Adipocyte (in vitro differentiated cells): ENCODE measurements at regions not wholly inside any gene's neighbourhood (a gene's known extent, or its start where the extent isn't known, plus 50 kb on each side); places are given as distances from the start of the nearest gene placed in this dataset.
A peak's percentile ranks its signal among the peaks of the same experiment; 100 is the strongest.

Experiments used
- DNase-seq: peaks from one replicate; pipeline ENCODE4 v3.0.0-alpha.2; 2015; ENCODE audit warnings: low read depth
- H3K27me3 ChIP-seq: replicated peaks from 2 replicates; pipeline ENCODE4 v1.7.0; 2013; ENCODE audit warnings: mild to moderate bottlenecking, low read length, moderate library complexity; ENCODE audit not compliant: control insufficient read depth, insufficient read depth
- H3K36me3 ChIP-seq: 2 replicates; pipeline ENCODE4 v1.7.0; 2013; ENCODE audit warnings: low read length, mild to moderate bottlenecking, moderate library complexity; ENCODE audit not compliant: control insufficient read depth, insufficient read depth, severe bottlenecking
- H3K4me1 ChIP-seq: 2 replicates; pipeline ENCODE4 v1.7.0; 2013; ENCODE audit warnings: mild to moderate bottlenecking, low read length, moderate library complexity; ENCODE audit not compliant: control insufficient read depth, insufficient read depth
- H3K4me3 ChIP-seq: 2 replicates; pipeline ENCODE4 v1.7.0; 2013; ENCODE audit warnings: mild to moderate bottlenecking, low read length, moderate library complexity
- H3K9ac ChIP-seq: 2 replicates; pipeline ENCODE4 v1.7.0; 2013; ENCODE audit warnings: mild to moderate bottlenecking, low read length, moderate library complexity
- H3K9me3 ChIP-seq: 2 replicates; pipeline ENCODE4 v1.7.0; 2013; ENCODE audit warnings: mild to moderate bottlenecking, low read length, moderate library complexity; ENCODE audit not compliant: control insufficient read depth

DNA sequence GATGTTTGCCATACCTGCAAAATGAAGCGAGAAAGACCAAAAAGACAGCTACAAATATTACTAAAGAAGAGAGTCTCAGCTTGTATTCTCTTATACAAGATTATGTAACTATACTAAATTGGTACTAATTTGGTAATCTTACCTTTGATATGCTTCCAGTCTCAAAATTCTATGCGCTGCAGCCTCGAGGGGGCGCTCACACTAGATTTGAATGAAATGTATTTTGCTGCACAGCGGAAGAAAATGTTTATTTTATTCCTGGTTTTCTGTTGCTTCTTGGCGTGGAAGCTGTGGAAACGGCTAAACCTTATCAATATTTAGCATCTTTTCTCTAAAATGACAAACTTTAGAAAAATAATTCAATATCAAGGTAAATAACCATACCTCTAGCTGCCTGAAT lies 267.0 kb upstream of the NUDT12 start:
- no peaks in the 10 kb centered on the region for H3K9me3 ChIP-seq
- no peak for DNase-seq
- no peaks in the 10 kb centered on the region for H3K4me1 ChIP-seq
- no peaks in the 10 kb centered on the region for H3K36me3 ChIP-seq
- H3K9ac ChIP-seq = no peak overlapping the region
- no peak overlapping the region for H3K4me3 ChIP-seq
- peaks cover 3% of the 10 kb centered on the region for H3K27me3 ChIP-seq

DNA sequence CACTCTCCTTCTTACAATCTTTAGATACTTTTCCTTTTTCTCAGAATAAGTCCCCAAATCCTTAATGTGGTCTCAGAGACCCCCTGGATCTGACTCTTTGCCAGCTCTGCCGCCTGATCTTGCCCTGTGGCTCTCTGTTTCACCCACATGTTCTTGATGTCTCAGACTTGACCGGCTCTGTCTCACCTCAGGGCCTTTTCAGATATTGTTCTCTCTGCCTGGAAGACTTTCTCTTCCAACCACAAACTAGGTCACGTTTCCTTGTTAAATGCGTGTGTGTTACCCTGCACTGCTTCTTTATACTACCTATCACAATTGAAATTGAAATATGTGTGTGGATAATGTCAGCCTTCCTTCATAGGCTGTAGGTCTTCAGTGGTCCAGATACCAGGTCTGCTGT lies 265.4 kb upstream of the NUDT12 start:
- Histone ChIP-seq H3K27me3 (peaks cover 3% of the 10 kb centered on the region), H3K9me3 (no peaks in the 10 kb centered on the region), H3K9ac (no peak overlapping the region), H3K4me3 (no peak overlapping the region), H3K36me3 (no peaks in the 10 kb centered on the region), H3K4me1 (no peaks in the 10 kb centered on the region)
- no peak for DNase-seq

DNA sequence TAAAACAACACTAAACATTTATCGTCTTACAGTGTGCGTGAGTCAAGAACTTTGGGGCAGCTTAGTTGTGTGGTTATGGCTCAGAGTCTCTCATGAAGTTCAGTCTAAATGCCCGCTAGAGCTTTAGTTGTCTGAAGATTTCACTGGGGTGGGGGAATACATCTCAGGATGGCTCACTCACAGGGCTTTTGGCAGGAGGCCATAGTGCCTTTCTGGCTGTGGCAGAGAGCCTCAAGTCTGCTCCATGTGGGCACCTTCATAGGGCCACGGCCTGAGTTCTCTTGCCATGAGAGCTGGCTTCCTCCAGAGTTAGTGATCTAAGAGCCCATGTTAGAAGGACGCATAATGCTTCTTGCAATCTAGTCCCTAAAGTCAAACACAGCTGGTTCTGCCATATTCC lies 258.8 kb upstream of the NUDT12 start:
- no peak overlapping the region for H3K9ac ChIP-seq
- no peak overlapping the region for H3K4me3 ChIP-seq
- no peaks in the 10 kb centered on the region for H3K27me3 ChIP-seq
- H3K4me1 ChIP-seq = no peaks in the 10 kb centered on the region
- DNase-seq = no peak
- H3K9me3 ChIP-seq = no peaks in the 10 kb centered on the region
- H3K36me3 ChIP-seq = no peaks in the 10 kb centered on the region

DNA sequence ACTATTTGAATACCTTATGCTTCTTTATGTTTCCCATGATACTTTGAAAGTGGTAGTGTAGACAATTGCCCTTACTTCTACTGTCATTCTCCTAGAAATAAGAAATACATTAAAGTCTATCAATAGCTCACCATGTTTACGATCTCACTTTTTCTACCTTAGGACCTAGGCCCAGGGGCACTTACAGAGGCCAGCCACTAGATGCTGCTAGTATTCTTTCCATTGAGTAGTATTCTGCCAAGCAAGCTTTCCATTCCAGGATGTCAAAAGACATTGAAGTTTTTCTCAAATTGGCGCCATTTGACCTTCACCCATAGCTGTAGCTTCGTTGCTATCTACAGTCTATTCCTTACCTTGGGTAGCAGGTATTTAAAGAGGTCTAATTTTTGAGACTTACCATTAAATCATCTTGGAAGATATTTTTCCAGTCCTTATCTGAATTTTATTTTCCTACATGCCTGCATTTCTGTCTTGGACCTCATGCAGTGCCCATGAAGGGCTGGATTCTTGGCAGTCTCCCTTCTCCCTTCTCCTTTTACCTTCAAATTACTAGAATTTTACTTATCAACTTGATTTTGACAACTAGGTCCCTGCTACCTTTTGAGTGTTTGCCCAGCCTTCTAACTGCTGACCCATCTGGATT lies 246.0 kb upstream of the NUDT12 start:
- peak; percentile 86 for DNase-seq
- Histone ChIP-seq H3K27me3 (no peaks in the 10 kb centered on the region), H3K4me3 (no peak overlapping the region), H3K9me3 (no peaks in the 10 kb centered on the region), H3K9ac (no peak overlapping the region), H3K4me1 (peaks cover 4% of the 10 kb centered on the region), H3K36me3 (no peaks in the 10 kb centered on the region)

DNA sequence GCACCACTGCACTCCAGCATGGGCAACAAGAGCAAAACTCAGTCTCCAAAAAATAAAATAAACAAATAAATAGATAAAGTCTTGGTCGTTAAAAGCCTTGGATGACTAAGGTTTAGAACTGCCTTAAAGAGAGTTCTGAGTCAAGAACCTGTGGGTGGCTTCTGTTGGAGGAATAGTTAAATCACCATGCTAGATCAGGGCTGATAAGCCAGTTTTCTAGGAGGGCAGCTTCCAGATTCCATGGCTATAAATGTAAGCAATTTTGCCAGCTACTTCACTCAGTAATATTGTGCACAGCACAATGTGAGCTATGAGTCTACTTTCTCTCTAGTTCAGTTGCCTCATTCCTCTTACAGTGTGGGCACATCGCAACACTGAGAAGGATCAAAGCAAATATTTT lies 242.1 kb upstream of the NUDT12 start:
- Histone ChIP-seq H3K9me3 (no peaks in the 10 kb centered on the region), H3K36me3 (no peaks in the 10 kb centered on the region), H3K27me3 (no peaks in the 10 kb centered on the region), H3K4me1 (peaks cover 7% of the 10 kb centered on the region), H3K4me3 (no peak overlapping the region), H3K9ac (no peak overlapping the region)
- peak; percentile 59 for DNase-seq

DNA sequence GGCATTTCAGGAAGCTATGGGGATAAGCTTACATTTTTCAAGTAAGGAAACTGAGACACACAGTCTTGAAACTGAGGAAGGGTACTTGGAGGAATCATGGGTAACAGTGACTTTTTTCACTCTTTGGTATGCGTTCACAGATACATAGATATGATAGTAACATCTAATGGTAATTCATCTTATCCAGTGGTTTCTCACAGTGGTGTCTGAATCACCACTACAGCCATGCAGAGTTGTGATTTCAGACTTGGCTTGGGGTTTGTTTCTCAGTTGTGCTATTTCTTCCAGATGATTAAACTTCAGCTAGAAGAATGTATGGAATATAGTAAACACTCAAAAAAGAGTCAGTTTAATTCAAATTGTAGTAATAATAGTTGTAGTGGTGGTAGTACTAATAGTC lies 239.1 kb upstream of the NUDT12 start:
- Histone ChIP-seq H3K9me3 (no peaks in the 10 kb centered on the region), H3K27me3 (no peaks in the 10 kb centered on the region), H3K36me3 (no peaks in the 10 kb centered on the region), H3K4me1 (peaks cover 7% of the 10 kb centered on the region), H3K9ac (no peak overlapping the region), H3K4me3 (no peak overlapping the region)
- peak; percentile 22 for DNase-seq

DNA sequence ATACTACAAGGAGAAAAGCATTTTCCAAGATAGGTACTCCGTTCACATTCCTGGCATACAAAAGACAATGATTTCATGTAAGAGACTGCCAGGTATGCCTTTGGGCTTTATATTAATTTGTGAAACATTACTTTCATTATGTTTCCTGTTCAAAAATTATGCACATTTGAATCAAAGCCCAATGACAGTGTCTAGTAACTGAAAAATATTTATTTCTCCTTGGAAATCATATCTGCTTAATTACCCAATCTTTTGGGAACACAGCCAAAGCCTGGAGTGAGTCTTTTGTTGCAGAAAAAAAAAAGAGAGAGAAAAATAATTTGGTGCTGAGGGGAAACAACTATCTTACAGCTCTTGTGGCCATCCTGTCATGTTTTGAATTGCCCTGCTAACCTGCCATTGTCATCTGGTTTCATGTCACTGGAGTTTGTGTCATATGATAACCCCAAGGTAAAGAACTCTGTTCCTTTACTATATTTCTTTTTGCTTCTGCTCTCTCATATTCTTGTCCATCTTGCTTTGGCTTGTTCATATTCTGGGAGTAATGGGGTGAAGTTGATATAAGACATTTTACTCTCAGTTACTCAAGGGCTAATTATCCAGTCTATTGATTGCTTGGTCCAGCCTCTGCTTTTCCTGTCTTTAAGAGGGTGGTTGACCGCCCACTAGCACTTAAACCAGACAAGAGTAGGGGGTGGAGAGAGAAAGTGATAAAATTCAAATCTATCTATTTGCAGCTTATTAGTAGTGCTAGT lies 238.3 kb upstream of the NUDT12 start:
- no peaks in the 10 kb centered on the region for H3K36me3 ChIP-seq
- H3K9me3 ChIP-seq = no peaks in the 10 kb centered on the region
- DNase-seq = peak; percentile 72

DNA sequence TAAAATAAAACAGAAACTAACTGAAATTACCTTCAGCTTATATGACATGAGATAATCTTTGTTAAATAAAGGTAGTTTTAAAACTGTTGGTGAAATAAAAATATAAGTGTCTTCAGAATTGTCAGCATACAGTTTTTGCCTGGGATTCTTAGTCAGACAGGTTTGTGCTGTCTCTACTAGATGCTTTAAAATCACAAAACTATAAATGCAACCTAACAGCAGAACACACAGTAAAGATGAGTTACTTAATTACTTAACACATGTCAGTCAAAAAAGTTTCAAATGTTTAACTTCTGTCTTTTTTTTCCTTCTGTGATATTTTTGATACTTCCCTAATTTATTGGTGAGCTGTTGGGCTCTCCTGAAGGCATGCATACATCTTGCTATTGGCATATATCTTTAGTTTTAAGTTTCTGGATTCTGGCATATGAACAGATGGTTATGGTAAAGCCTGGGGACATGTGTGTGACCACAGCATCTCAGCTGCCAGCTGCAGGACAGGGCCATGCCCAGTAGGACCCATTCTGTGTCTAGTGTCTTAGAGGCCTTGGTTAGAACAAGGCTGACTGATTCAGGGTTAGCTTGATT lies 231.1 kb upstream of the NUDT12 start:
- H3K9me3 ChIP-seq = peaks cover 27% of the 10 kb centered on the region
- H3K4me1 ChIP-seq = no peaks in the 10 kb centered on the region
- H3K4me3 ChIP-seq = no peak overlapping the region
- no peaks in the 10 kb centered on the region for H3K36me3 ChIP-seq
- no peak overlapping the region for H3K9ac ChIP-seq
- H3K27me3 ChIP-seq = no peaks in the 10 kb centered on the region
- DNase-seq = no peak

More for the DNA sequence above, 238.3 kb upstream of the NUDT12 start:
- Histone ChIP-seq H3K4me3 (no peak overlapping the region), H3K27me3 (no peaks in the 10 kb centered on the region), H3K9ac (no peak overlapping the region), H3K4me1 (peaks cover 7% of the 10 kb centered on the region)

DNA sequence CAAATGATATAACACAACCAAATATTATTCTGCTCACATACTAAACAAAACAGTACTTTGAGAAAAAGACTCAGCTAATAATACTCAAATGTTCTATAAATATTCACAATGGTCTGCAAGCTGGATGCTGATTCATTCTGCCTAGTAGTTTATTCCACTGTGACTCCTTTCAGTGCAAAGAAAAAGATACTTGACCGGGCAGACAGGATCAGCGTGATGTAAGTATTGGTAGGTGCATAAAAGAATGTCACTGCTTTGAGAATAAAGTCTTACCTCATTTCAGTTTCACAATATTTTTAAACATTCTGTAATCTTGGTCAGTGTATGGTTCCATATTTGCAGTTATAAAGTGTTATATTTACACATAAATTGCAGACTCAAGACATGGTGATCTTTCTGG lies 223.0 kb upstream of the NUDT12 start:
- Histone ChIP-seq H3K36me3 (no peaks in the 10 kb centered on the region), H3K4me3 (no peak overlapping the region), H3K27me3 (no peaks in the 10 kb centered on the region), H3K9me3 (peaks cover 5% of the 10 kb centered on the region), H3K9ac (no peak overlapping the region), H3K4me1 (peaks cover 5% of the 10 kb centered on the region)
- peak; percentile 47 for DNase-seq

DNA sequence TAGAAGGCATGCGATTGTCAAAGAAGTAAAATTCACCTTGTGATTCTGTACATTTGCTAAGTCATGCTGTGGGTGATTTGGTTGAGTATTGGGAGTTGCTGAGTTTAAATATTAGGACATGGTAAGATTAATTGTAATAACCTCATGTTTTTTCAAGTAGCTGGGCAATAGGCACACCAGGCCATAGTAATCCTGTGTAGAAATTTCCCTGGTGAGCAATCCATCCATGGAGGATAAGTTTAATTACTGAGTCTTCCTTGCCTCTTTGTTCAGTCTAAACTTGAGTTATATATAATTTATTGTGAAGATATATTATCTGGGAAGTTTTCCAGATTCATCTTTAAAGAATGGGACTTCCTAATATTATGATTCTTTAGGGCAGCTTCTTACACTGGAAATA lies 221.1 kb upstream of the NUDT12 start:
- Histone ChIP-seq H3K4me1 (peaks cover 5% of the 10 kb centered on the region), H3K27me3 (no peaks in the 10 kb centered on the region), H3K9ac (no peak overlapping the region), H3K36me3 (no peaks in the 10 kb centered on the region), H3K9me3 (no peaks in the 10 kb centered on the region), H3K4me3 (no peak overlapping the region)
- no peak for DNase-seq

DNA sequence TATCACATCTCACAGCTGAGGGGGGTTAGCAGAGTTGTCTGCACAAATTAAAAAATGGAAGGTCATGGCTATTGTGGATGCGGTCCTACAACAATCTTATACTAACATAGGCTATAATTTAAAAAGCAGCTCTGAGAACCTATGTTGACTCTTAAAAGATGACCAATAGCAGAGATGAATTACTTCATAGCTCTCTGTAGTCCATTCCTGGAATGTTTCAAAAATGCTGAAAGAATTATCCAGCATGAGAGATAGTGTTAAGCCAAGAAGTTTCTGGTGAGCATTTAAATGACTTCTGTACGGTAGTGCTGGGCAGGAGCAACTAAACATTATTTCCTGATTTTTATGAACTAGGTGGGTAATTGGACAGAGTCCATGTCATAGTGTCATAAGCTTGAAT lies 218.2 kb upstream of the NUDT12 start:
- no peaks in the 10 kb centered on the region for H3K9me3 ChIP-seq
- no peaks in the 10 kb centered on the region for H3K36me3 ChIP-seq
- peak; percentile 13 for DNase-seq
- peaks cover 5% of the 10 kb centered on the region for H3K4me1 ChIP-seq
- no peaks in the 10 kb centered on the region for H3K27me3 ChIP-seq
- H3K4me3 ChIP-seq = no peak overlapping the region
- no peak overlapping the region for H3K9ac ChIP-seq
